ENCODE measurements at regions not wholly inside any gene's neighbourhood (a gene's known extent, or its start where the extent isn't known, plus 50 kb on each side); places are given as distances from the start of the nearest gene placed in this dataset.

GRCh38 chr6:135655055-135655454 lies 157.5 kb upstream of the AHI1 start:
- POLR2A ChIA-PET (ENCODE audit: partially characterized antibody), result no interaction called here
- H3K27me3 ChIP-seq (replicated peaks in 1 of 4; ENCODE audit: control insufficient read depth in 3 of 4, extremely low read depth in 1 of 4, insufficient read depth in 3 of 4, low read length in 3 of 4), result no peaks in the 10 kb centered on the region
- CTCF ChIA-PET (ENCODE audit: partially characterized antibody), result no interaction called here
- no peak for TF ChIP-seq JUND (IDR thresholded peaks at IDR 0.05; ENCODE audit: low read length)
- no peak for TF ChIP-seq CHD7 (IDR thresholded peaks at IDR 0.05; ENCODE audit: insufficient replicate concordance, low read length)

More at GRCh38 chr6:135655055-135655454, 157.5 kb upstream of the AHI1 start:
- Histone ChIP-seq H3K4me2 (ENCODE audit: insufficient read depth in 1 of 2, low read depth in 2 of 2, low read length in 2 of 2) (no peak overlapping the region), H3K23me2 (ENCODE audit: low read depth, low read length) (no peaks in the 10 kb centered on the region), H4K8ac (ENCODE audit: extremely low read depth, insufficient read depth, low read length) (no peak overlapping the region), H3K79me2 (ENCODE audit: control insufficient read depth in 1 of 2, insufficient read depth in 2 of 2, low read length in 2 of 2) (no peaks in the 10 kb centered on the region), H2BK12ac (ENCODE audit: low read depth, low read length) (no peak overlapping the region), H3K9me3 (ENCODE audit: insufficient read depth in 2 of 2, low read depth in 1 of 2, low read length in 1 of 2) (peaks cover 0 to 3% of the 10 kb centered on the region in 2 experiments; a peak in 1 of 4 replicates), H3K56ac (replicated peaks; ENCODE audit: insufficient read length, low read depth, low read length) (no peak overlapping the region), H4K20me1 (replicated peaks in 1 of 2; ENCODE audit: control insufficient read depth in 1 of 2, insufficient read depth in 2 of 2, low read length in 2 of 2) (no peaks in the 10 kb centered on the region), H3K79me1 (ENCODE audit: low read depth, low read length) (no peaks in the 10 kb centered on the region), H3K4me3 (ENCODE audit: extremely low read depth in 1 of 4, insufficient read depth in 2 of 4, low read depth in 3 of 4, low read length in 4 of 4) (no peak overlapping the region), H4K91ac (replicated peaks; ENCODE audit: insufficient read length, low read length) (no peak overlapping the region), H3K23ac (ENCODE audit: insufficient read length) (no peak overlapping the region), H4K5ac (ENCODE audit: insufficient read length, low read depth, low read length) (no peak overlapping the region), H2BK5ac (ENCODE audit: low read depth, low read length) (no peak overlapping the region), H3K27ac (ENCODE audit: low read depth, low read length) (no peak overlapping the region), H3K18ac (ENCODE audit: extremely low read depth, low read length) (no peak overlapping the region), H2AFZ (ENCODE audit: low read length) (no peak overlapping the region), H2BK15ac (ENCODE audit: low read length) (no peak overlapping the region), H2BK20ac (ENCODE audit: low read length) (no peak overlapping the region), H3K9ac (replicated peaks in 1 of 4; ENCODE audit: extremely low read depth in 1 of 4, low read depth in 3 of 4, low read length in 3 of 4) (no peak overlapping the region), H3K4ac (replicated peaks; ENCODE audit: insufficient read length, low read depth, low read length) (no peak overlapping the region), H2BK120ac (replicated peaks; ENCODE audit: low read depth, low read length) (no peak overlapping the region), H3K14ac (ENCODE audit: insufficient read length) (no peak overlapping the region), H2AK5ac (ENCODE audit: low read depth, low read length) (no peak overlapping the region), H3K36me3 (ENCODE audit: control insufficient read depth in 2 of 4, insufficient read depth in 4 of 4, low read length in 3 of 4) (no peaks in the 10 kb centered on the region), H3K4me1 (replicated peaks in 1 of 4; ENCODE audit: control insufficient read depth in 3 of 4, insufficient read depth in 4 of 4, low read length in 3 of 4) (0 out of 7 replicates have a peak, but pooled peaks cover 0 to 3% (median 0%) of the 10 kb centered on the region in 4 experiments)
- no peak for DNase-seq (ENCODE audit: low read depth in 1 of 2, low spot score in 2 of 2)
- no peak for FAIRE-seq
